B cell (primary cell): ENCODE measurements at regions not wholly inside any gene's neighbourhood (a gene's known extent, or its start where the extent isn't known, plus 50 kb on each side); places are given as distances from the start of the nearest gene placed in this dataset.

Experiments
- ATAC-seq: fragments of 200-7000 bp; cut with Tn5 transposase; one replicate; pipeline ENCODE4 v1.10.0; 2021; ENCODE audit warnings: low read depth, mild to moderate bottlenecking, moderate number of reproducible peaks, moderate library complexity
- CTCF ChIA-PET: fragments of 350-600 bp; sonication (Branson Sonifier 250); formaldehyde crosslinking; loops from one replicate; lab custom pipeline; 2021; ENCODE audit warnings: antibody characterized with exemption, inconsistent platforms; lab: Charles Lee
- POLR2A ChIA-PET: fragments of 350-600 bp; sonication (Branson Sonifier 250); formaldehyde crosslinking; loops from one replicate; lab custom pipeline; 2021; ENCODE audit warnings: antibody characterized with exemption; lab: Charles Lee
- DNase-seq: peaks from one replicate; pipeline ENCODE4 v3.0.0; 2013
- H2AFZ ChIP-seq: 2 replicates; pipeline ENCODE4 v1.6.1; 2012; ENCODE audit warnings: mild to moderate bottlenecking, low read depth, low read length; ENCODE audit not compliant: insufficient read depth, poor library complexity, severe bottlenecking
- H3K27ac ChIP-seq, 2 donors: 1 replicate in 1 of 2; 2 replicates in 1 of 2; pipeline ENCODE4 v1.5.1; 2012 to 2013; ENCODE audit warnings: low read length in 2 of 2, mild to moderate bottlenecking in 2 of 2, moderate library complexity in 1 of 2
- H3K27me3 ChIP-seq, 4 experiments: fragments of 200-600 bp in 1 of 4; sonication (generic) in 1 of 4; replicated peaks in 1 of 4; 1 replicate in 2 of 4; 2 replicates in 2 of 4; pipeline versions ENCODE4 v1.6.1 to v1.7.0; 2013 to 2016; ENCODE audit warnings: low read length in 3 of 4, mild to moderate bottlenecking in 2 of 4, mixed read lengths in 1 of 4, moderate library complexity in 1 of 4; ENCODE audit not compliant: insufficient read depth in 4 of 4, control insufficient read depth in 3 of 4; ENCODE audit errors: control extremely low read depth in 1 of 4
- H3K36me3 ChIP-seq, 2 experiments: replicated peaks in 1 of 2; 1 replicate in 1 of 2; 2 replicates in 1 of 2; pipeline versions ENCODE4 v1.6.1 to v1.7.1; 2013; ENCODE audit warnings: low read length in 1 of 2; ENCODE audit not compliant: insufficient read depth in 2 of 2, control insufficient read depth in 1 of 2; ENCODE audit errors: control extremely low read depth in 1 of 2, extremely low read depth in 1 of 2
- H3K4me1 ChIP-seq, 2 donors: fragments of 200-600 bp in 1 of 2; sonication (generic) in 1 of 2; 1 replicate in 1 of 2; 2 replicates in 1 of 2; pipeline versions ENCODE4 v1.5.1 to v1.6.1; 2013 to 2017; ENCODE audit warnings: low read length in 2 of 2; ENCODE audit not compliant: control insufficient read depth in 2 of 2, insufficient read depth in 2 of 2
- H3K4me2 ChIP-seq: replicated peaks from 2 replicates; pipeline ENCODE3; 2012; ENCODE audit warnings: mild to moderate bottlenecking, low read depth, low read length; ENCODE audit not compliant: poor library complexity, severe bottlenecking
- H3K4me3 ChIP-seq, 5 experiments: fragments of 200-600 bp in 1 of 5; sonication (generic) in 1 of 5; 1 replicate in 3 of 5; 2 replicates in 2 of 5; pipeline versions ENCODE4 v1.5.1 to v1.7.0; 2011 to 2016; ENCODE audit warnings: low read length in 4 of 5, mild to moderate bottlenecking in 4 of 5, low read depth in 2 of 5, control low read depth in 1 of 5, moderate library complexity in 1 of 5; ENCODE audit not compliant: insufficient read depth in 1 of 5; ENCODE audit errors: control extremely low read depth in 1 of 5, extremely low read depth in 1 of 5
- H3K79me2 ChIP-seq: fragments of 200-600 bp; sonication (generic); one replicate; pipeline ENCODE4 v1.6.0; 2016; ENCODE audit warnings: low read length; ENCODE audit not compliant: control insufficient read depth, insufficient read depth
- H3K9ac ChIP-seq: fragments of 200-600 bp; sonication (generic); 2 replicates; pipeline ENCODE4 v1.6.1; 2017; ENCODE audit warnings: mild to moderate bottlenecking, low read length, moderate library complexity
- H3K9me3 ChIP-seq, 3 donors: one replicate each; pipeline versions ENCODE4 v1.6.1 to v1.7.1; 2013; ENCODE audit warnings: low read length in 2 of 3; ENCODE audit not compliant: control insufficient read depth in 2 of 3, insufficient read depth in 1 of 3; ENCODE audit errors: control extremely low read depth in 1 of 3
- H4K20me1 ChIP-seq: 2 replicates; pipeline ENCODE4 v1.6.0; 2012; ENCODE audit warnings: mild to moderate bottlenecking, low read length; ENCODE audit not compliant: insufficient read depth, control insufficient read depth, poor library complexity, severe bottlenecking
- H3K27ac Mint-ChIP-seq: one replicate; pipeline ENCODE4 v1.8.0; 2021; ENCODE audit warnings: mixed read lengths
- H3K27me3 Mint-ChIP-seq: one replicate; pipeline ENCODE4 v1.8.0; 2021; ENCODE audit warnings: mixed read lengths
- H3K4me1 Mint-ChIP-seq: one replicate; pipeline ENCODE4 v1.8.0; 2021; ENCODE audit warnings: mixed read lengths
- H3K4me3 Mint-ChIP-seq: one replicate; pipeline ENCODE4 v1.8.0; 2021; ENCODE audit warnings: mixed read lengths
- H3K9me3 Mint-ChIP-seq: one replicate; pipeline ENCODE4 v1.8.0; 2022; ENCODE audit warnings: mixed read lengths; ENCODE audit not compliant: insufficient read depth
- CTCF ChIP-seq: fragments of 200-600 bp; IDR thresholded peaks from one replicate; pipeline ENCODE4 v1.8.0; 2022; ENCODE audit warnings: antibody characterized with exemption, mild to moderate bottlenecking
- EZH2 ChIP-seq: IDR thresholded peaks from 2 replicates; pipeline ENCODE4 v1.6.1; 2012; ENCODE audit warnings: borderline replicate concordance, low read depth, mild to moderate bottlenecking, moderate library complexity, low read length; ENCODE audit not compliant: insufficient read depth, poor library complexity, severe bottlenecking
- WGBS: methylation state at CpG from one replicate; pipeline ENCODE4 v1.1.5; 2013; ENCODE audit warnings: missing lambda C conversion rate; ENCODE audit not compliant: insufficient coverage; 5-methylcytosine and 5-hydroxymethylcytosine counted together
- intact Hi-C: fragments of 100-400 bp; cut with micrococcal nuclease; formaldehyde crosslinking; loops from one replicate; pipeline ENCODE4 v1.10.0; 2022

GRCh38 chr1:56105397-56105796 lies 474.0 kb downstream of the PLPP3 start:
- ATAC-seq (no peak), DNase-seq (no peak)
- Histone ChIP-seq H3K27me3 (no peaks in the 10 kb centered on the region), H3K36me3 (no peaks in the 10 kb centered on the region), H3K9ac (no peak overlapping the region), H3K27ac (no peak overlapping the region), H3K4me2 (no peak overlapping the region), H4K20me1 (no peaks in the 10 kb centered on the region), H3K9me3 (peaks cover 0 to 9% (median 0%) of the 10 kb centered on the region in 3 donors), H3K4me1 (no peaks in the 10 kb centered on the region), H3K4me3 (no peak overlapping the region), H2AFZ (no peak overlapping the region), H3K79me2 (no peaks in the 10 kb centered on the region)
- H3K27me3 Mint-ChIP-seq: peaks cover 2% of the 10 kb centered on the region
- no peaks in the 10 kb centered on the region for H3K4me1 Mint-ChIP-seq
- intact Hi-C loops: no loop called here
- no peak for TF ChIP-seq CTCF
- TF ChIP-seq EZH2: no peak
- ChIA-PET CTCF (no interaction called here), POLR2A (no interaction called here)
- H3K9me3 Mint-ChIP-seq: peaks cover 8% of the 10 kb centered on the region
- no CpG with 5 or more reads among the region's 3 CpGs for WGBS
- H3K27ac Mint-ChIP-seq: no peak overlapping the region
- no peak overlapping the region for H3K4me3 Mint-ChIP-seq

- H3K4me3 ChIP-seq: no peak overlapping the region
- no peak overlapping the region for H3K9ac ChIP-seq
- intact Hi-C loops: no loop called here
- POLR2A ChIA-PET: no interaction called here
- no peaks in the 10 kb centered on the region for H4K20me1 ChIP-seq
- H3K27me3 ChIP-seq: no peaks in the 10 kb centered on the region
- TF ChIP-seq EZH2 (no peak), CTCF (no peak)
- H3K27ac ChIP-seq: no peak overlapping the region
- H2AFZ ChIP-seq: no peak overlapping the region
- Mint-ChIP-seq H3K4me3 (no peak overlapping the region), H3K27ac (no peak overlapping the region), H3K27me3 (peaks cover 10% of the 10 kb centered on the region), H3K4me1 (no peaks in the 10 kb centered on the region), H3K9me3 (peaks cover 5% of the 10 kb centered on the region)
- H3K36me3 ChIP-seq: no peaks in the 10 kb centered on the region
- no peaks in the 10 kb centered on the region for H3K4me1 ChIP-seq
- CTCF ChIA-PET: no interaction called here
- ATAC-seq (no peak), DNase-seq (no peak)
- peaks cover 0 to 7% (median 0%) of the 10 kb centered on the region in 3 donors for H3K9me3 ChIP-seq
- no CpG with 5 or more reads among the region's 1 CpG for WGBS
- H3K4me2 ChIP-seq: no peak overlapping the region
- H3K79me2 ChIP-seq: no peaks in the 10 kb centered on the region
These were observed 479.5 kb downstream of the PLPP3 start for GRCh38 chr1:56099766-56100265.
